H1 (cell line): ENCODE measurements at regions not wholly inside any gene's neighbourhood (a gene's known extent, or its start where the extent isn't known, plus 50 kb on each side); places are given as distances from the start of the nearest gene placed in this dataset.

Source experiments
- BCL11A ChIP-seq, 2 experiments: IDR thresholded peaks; one replicate each; pipeline ENCODE4 v1.6.1; 2011; ENCODE audit warnings: low read depth in 2 of 2, low read length in 2 of 2, mild to moderate bottlenecking in 2 of 2
- CREB1 ChIP-seq: IDR thresholded peaks from 2 replicates; pipeline ENCODE4 v1.6.1; 2012; ENCODE audit warnings: inconsistent platforms
- CTBP2 ChIP-seq: IDR thresholded peaks from 2 replicates; pipeline ENCODE4 v1.7.0; 2011; ENCODE audit warnings: borderline replicate concordance, mild to moderate bottlenecking, moderate library complexity, mixed read lengths, low read length; ENCODE audit not compliant: insufficient read depth, insufficient read length
- KDM5A ChIP-seq: fragments of 200-600 bp; IDR thresholded peaks from 2 replicates; pipeline ENCODE4 v1.7.1; 2012; ENCODE audit warnings: mild to moderate bottlenecking, low read length, inconsistent platforms, mixed read lengths
- RNF2 ChIP-seq: fragments of 200-900, 300-1000 bp; sonication (generic); IDR thresholded peaks from 2 replicates; pipeline ENCODE4 v1.7.1; 2016; ENCODE audit warnings: borderline replicate concordance, low read depth, mild to moderate bottlenecking, antibody characterized with exemption, low read length; ENCODE audit not compliant: poor library complexity, severe bottlenecking; ENCODE audit errors: missing control alignments
- SIRT6 ChIP-seq: IDR thresholded peaks from one replicate; pipeline ENCODE4 v1.7.1; 2012; ENCODE audit warnings: low read length, inconsistent platforms
- SIX5 ChIP-seq: IDR thresholded peaks from 2 replicates; pipeline ENCODE4 v1.6.1; 2011; ENCODE audit warnings: mild to moderate bottlenecking, low read depth, low read length
- SP1 ChIP-seq: IDR thresholded peaks from 2 replicates; pipeline ENCODE4 v1.6.1; 2011; ENCODE audit warnings: low read depth, low read length
- SUZ12 ChIP-seq: fragments of 200-600 bp; sonication (generic); IDR thresholded peaks from 2 replicates; pipeline ENCODE4 v1.6.1; 2012; ENCODE audit warnings: mild to moderate bottlenecking, inconsistent platforms, low read length, moderate library complexity, mixed read lengths
- TAF1 ChIP-seq: IDR thresholded peaks from 2 replicates; pipeline ENCODE4 v1.6.1; 2011; ENCODE audit warnings: mild to moderate bottlenecking, low read depth, low read length

GRCh38 chr18:45276878-45277277 lies 338.4 kb upstream of the SLC14A2 start (continued):
- TF ChIP-seq CTBP2 = no peak
- TF ChIP-seq TAF1 = no peak
- TF ChIP-seq SUZ12 = no peak
- TF ChIP-seq KDM5A = no peak
- no peak for TF ChIP-seq SIX5
- no peak for TF ChIP-seq SIRT6
- TF ChIP-seq RNF2 = no peak
- TF ChIP-seq BCL11A (IDR thresholded peaks at IDR 0.05; ENCODE audit: low read depth in 2 of 2, low read length in 2 of 2) = no peak
- TF ChIP-seq CREB1 = no peak
- TF ChIP-seq SP1 = no peak
